Left lobe of liver (tissue), 2 donors: ENCODE measurements at regions not wholly inside any gene's neighbourhood (a gene's known extent, or its start where the extent isn't known, plus 50 kb on each side); places are given as distances from the start of the nearest gene placed in this dataset.

Source experiments
- ATAC-seq: fragments of 200-7000 bp; cut with Tn5 transposase; one replicate; pipeline ENCODE4 v1.9.1; 2020; ENCODE audit warnings: mild to moderate bottlenecking, moderate library complexity
- DNase-seq: peaks from one replicate; pipeline ENCODE4 v3.0.0-alpha.2; 2020; ENCODE audit warnings: low spot score
- donor health status: DM: no; HTN: no; CAD: no; lungs with moderate emphysema.
- donor health status: DM: no; HTN: yes; CAD: no.

DNA sequence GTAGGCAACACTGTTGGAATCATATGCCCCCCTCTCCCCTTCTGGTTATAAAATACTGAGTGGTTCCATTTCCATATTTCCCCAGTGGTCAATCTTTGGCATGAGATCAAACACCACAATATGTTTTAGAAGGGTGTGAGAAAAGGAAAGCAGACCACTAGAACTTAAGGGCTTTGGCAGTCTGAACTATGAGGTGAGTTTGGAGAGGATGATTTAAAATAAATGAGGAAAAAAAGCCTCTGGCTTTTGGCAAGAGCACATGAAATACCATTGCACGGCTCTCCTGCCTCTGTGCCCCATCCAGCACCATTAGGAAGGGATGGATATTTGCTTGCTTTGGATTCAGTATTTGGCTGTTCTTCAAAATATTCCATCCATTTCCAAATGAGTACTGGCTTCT is 339.5 kb upstream of the C1orf87 start:
- ATAC-seq (no peak), DNase-seq (no peak)

DNA sequence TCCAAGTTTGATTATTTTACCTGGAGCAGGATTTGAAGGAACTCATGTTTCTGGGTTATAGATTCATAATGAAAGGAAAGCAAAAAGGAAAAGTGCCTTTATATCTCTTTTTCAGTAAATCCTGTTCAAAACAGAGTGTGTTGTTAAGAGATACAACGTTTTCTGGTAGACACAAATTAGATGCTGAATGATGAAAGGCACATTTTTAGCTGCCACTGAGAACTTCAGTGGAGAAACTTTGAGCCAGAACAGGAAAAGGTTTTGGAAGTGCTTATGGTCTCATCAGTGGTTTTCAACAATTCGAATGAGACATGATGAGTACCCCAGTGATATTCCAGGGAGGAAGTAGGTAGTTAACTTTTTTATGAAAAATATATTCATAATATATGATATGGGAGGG is 338.0 kb upstream of the C1orf87 start:
- DNase-seq (no peak), ATAC-seq (no peak)

- DNase-seq: no peak
- no peak for ATAC-seq
These were observed 329.2 kb upstream of the C1orf87 start for GRCh38 chr1:60402816-60403215.

DNA sequence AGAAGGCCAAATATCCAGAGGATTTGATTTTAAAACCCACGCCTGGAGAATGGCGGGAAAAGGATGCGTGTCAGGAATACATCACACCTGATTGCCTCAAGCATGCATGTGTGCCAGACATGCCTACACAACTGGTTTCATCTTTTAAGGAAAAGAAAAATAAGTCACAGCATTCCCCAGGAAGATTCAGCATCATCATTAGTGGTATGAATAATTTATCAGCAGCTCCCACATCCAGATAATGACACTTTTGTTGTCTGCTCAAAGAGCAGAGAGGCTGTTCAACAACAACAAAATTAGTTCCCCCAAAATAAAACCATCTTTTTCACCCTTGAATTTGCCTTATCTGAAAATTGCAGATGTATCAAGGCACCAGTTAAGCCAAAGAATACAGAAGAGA is 328.6 kb upstream of the C1orf87 start:
- DNase-seq: no peak
- ATAC-seq: no peak

- ATAC-seq (no peak), DNase-seq (no peak)
These were observed 320.9 kb upstream of the C1orf87 start for GRCh38 chr1:60394436-60394835.

- ATAC-seq: no peak
- no peak for DNase-seq
These were observed 317.2 kb upstream of the C1orf87 start for GRCh38 chr1:60390593-60391282.

GRCh38 chr1:60388092-60388987 is 314.8 kb upstream of the C1orf87 start:
- DNase-seq (no peak), ATAC-seq (no peak)

GRCh38 chr1:60387175-60387574 is 313.6 kb upstream of the C1orf87 start:
- ATAC-seq (no peak), DNase-seq (no peak)

DNA sequence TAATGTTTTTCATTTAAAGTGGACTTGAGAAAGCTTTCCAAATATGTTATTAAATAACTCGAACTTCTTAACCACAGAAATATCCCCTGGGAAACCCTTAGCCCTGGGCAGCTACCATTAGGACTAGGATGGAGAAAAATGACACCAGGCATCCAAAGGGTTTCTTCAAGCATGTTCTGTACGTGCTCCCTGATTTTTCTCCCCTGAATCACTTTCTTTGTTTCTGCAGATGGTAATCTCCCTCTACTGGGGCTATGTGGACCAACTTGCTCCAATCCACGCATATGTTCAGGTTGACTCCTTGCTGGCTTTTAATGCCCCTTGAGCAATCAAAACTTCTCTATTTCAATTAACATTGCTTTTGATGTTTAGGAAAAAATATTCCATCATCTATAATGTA is 312.7 kb upstream of the C1orf87 start:
- no peak for ATAC-seq

DNA sequence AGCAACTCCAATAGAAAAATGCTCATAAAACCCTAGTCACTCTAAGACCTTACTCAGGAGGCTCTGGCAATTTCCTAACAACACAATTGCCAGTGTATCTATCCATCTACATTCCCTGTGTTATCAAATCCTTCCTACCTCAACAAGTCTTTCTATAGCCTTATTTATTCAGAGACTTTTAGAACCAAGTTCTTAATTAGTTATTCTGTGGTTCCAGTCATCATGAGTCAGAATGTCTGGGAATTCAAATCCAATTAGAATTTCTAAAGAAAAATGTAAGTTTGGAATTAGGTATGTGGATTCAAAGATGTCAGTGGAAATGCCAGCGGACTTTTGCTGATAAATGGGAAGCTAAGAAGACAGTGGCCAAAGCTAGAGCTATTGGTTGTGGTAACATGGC is 302.6 kb upstream of the C1orf87 start:
- DNase-seq (no peak), ATAC-seq (no peak)

More for the DNA sequence above, 312.7 kb upstream of the C1orf87 start:
- no peak for DNase-seq

GRCh38 chr1:60374537-60374936 is 301.0 kb upstream of the C1orf87 start:
- DNase-seq (no peak), ATAC-seq (no peak)

GRCh38 chr1:60367532-60367931 is 294.0 kb upstream of the C1orf87 start:
- ATAC-seq (no peak), DNase-seq (no peak)

- ATAC-seq: no peak
- no peak for DNase-seq
These were observed 285.9 kb upstream of the C1orf87 start for GRCh38 chr1:60359431-60359830.

- no peak for ATAC-seq
- no peak for DNase-seq
These were observed 277.0 kb upstream of the C1orf87 start for GRCh38 chr1:60350531-60350930.

DNA sequence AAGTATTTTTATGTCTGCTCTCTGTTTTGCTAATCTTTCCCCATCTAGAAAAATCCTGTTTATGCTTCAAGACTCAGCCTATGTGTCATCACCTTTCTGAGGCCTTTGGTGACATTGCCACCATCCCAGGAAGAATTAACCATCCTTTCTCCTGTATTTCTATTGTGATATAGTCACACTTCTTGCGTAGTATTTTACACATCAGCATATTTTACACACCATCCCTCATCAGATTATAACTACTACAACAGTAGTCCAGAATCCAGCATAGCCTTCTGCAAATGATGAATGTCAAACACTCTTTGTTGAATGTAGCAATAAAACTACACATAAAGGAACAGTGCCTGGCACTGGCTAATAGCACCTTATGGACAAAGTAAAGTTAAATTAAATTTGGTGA is 275.3 kb upstream of the C1orf87 start:
- no peak for ATAC-seq
- no peak for DNase-seq

DNA sequence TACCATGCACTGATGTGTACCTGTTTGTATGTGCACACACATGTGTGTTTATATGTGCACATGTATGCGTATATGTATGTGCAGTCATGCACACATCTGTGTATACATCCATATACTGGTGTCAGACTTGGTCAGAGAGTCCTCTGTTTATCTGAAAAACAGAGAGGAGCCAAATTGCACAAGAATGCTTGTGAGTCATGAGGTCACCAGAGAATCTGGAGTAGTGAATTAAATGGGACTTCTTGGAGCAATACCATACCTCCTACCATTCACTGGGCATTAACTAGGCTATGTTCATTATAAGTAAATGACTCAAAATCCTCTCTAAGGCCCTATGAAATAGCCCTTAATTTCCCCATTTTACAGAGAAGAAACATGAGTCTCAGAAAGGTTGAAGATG is 272.1 kb upstream of the C1orf87 start:
- ATAC-seq (no peak), DNase-seq (no peak)

- ATAC-seq: no peak
- DNase-seq: no peak
These were observed 271.5 kb upstream of the C1orf87 start for GRCh38 chr1:60345049-60345448.

- DNase-seq (no peak), ATAC-seq (no peak)
These were observed 270.2 kb upstream of the C1orf87 start for GRCh38 chr1:60343736-60344135.

DNA sequence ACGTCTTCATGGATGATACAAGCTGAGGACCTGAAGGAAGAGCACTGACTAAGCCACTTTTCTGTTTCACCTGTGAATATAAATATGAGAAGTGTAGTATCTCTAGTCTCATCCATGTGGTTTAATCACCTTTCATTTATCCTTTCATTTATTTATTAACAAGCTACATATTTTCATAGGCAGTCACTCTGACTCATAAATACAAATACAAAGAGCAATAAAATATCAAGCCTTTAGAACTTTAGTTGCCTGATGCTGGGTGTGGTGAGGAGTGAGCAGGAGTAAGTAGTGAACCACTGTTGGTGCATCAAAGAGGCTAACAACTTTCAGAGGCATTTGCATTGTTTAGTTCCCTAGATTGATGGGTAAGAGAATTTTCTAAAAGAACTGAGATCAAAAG is 269.0 kb upstream of the C1orf87 start:
- no peak for DNase-seq
- ATAC-seq: no peak

DNA sequence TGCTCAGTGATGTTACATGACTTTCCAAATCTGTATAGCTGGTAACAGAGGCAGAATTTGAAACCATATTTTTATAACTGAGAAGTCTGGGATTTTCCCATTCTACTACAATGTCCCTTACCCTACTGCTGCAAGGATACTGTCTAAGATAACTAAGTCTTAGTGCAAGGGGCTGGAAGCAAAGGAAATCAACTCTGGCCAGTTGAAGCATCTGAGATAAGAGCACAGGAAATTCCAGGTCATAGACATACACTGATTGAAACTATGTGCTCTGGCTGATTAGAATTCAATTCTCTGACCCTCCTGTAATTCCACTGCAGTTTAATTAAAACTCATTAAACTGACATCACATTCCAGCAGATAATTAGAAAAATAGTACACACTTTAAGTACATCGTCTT is 267.7 kb upstream of the C1orf87 start:
- no peak for DNase-seq
- no peak for ATAC-seq

DNA sequence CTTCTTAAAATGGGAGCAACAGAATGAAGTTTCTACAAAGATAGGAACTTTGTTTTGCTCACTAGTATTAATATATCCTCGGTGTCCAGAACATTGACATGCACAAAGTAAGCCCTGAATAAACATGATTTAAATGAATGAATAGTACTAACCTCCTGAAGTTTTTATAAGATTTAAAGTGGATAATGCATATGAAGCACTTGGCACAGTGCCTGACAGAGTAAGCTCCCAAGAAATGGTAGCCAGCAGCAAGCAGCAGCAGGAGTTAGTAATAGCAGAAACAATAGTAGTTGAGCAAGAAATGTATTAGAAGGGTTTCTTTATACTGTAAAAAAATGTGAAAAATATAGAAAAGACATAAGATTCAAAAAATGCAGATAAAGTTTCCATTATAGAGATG is 258.1 kb upstream of the C1orf87 start:
- no peak for ATAC-seq
- no peak for DNase-seq

DNA sequence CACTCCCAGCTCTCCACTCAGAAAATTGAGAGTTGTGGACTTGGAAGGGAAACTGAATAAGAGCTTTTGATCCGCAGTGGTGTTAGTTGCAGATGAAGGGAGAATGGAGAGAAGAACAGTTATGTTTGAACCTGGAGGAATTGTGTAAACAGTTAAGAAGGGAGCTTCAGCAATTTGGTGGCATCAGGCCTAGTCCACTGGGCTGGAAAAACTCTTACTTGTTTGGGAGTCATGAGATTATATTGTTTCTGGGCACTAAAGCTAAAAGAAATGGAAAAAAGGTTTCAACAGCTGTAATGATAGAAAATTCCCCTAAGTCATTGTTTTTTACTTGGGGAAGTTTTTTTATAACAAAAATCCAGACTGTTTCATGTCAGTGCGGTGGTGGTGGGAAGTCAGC is 256.1 kb upstream of the C1orf87 start:
- DNase-seq (no peak), ATAC-seq (no peak)
